ENCODE measurements at regions not wholly inside any gene's neighbourhood (a gene's known extent, or its start where the extent isn't known, plus 50 kb on each side); places are given as distances from the start of the nearest gene placed in this dataset.

- peaks cover 0 to 15% (median 0%) of the 10 kb centered on the region in 4 donors for H3K27me3 ChIP-seq
- no peak for DNase-seq
- H3K36me3 ChIP-seq: no peaks in the 10 kb centered on the region
- 51 to 57% methylated on average over 4 to 6 of the region's 6 CpGs for WGBS, 2 donors
- no peaks in the 10 kb centered on the region for H3K9me3 ChIP-seq
- no peaks in the 10 kb centered on the region for H3K4me1 ChIP-seq
- no peak for TF ChIP-seq CTCF (IDR thresholded peaks at IDR 0.05)
- no peak overlapping the region for H3K4me3 ChIP-seq
- no peak overlapping the region for H3K27ac ChIP-seq
- intact Hi-C loops (cut with DNase I): no loop called here
Measured at GRCh38 chr11:116467823-116468222, 305.0 kb downstream of the BUD13 start.

GRCh38 chr11:116466801-116467200 is 306.0 kb downstream of the BUD13 start:
- Histone ChIP-seq H3K27me3 (peaks cover 0 to 21% (median 0%) of the 10 kb centered on the region in 4 donors), H3K36me3 (no peaks in the 10 kb centered on the region), H3K27ac (no peak overlapping the region), H3K9me3 (no peaks in the 10 kb centered on the region), H3K4me1 (no peaks in the 10 kb centered on the region), H3K4me3 (no peak overlapping the region)
- DNase-seq: no peak
- 53 to 65% methylated on average over 4 to 6 of the region's 6 CpGs for WGBS, 2 donors
- TF ChIP-seq POLR2A (IDR thresholded peaks at IDR 0.05): no peak
- TF ChIP-seq CTCF (IDR thresholded peaks at IDR 0.05): no peak
- intact Hi-C loops (cut with DNase I): no loop called here

- peaks cover 0 to 27% (median 0%) of the 10 kb centered on the region in 4 donors for H3K27me3 ChIP-seq
- H3K4me1 ChIP-seq: no peaks in the 10 kb centered on the region
- no peak for DNase-seq
- TF ChIP-seq CTCF (IDR thresholded peaks at IDR 0.05) (no peak), POLR2A (IDR thresholded peaks at IDR 0.05) (no peak)
- no peaks in the 10 kb centered on the region for H3K9me3 ChIP-seq
- 75 to 85% methylated on average over 6 of the region's 6 CpGs for WGBS, 2 donors
- H3K36me3 ChIP-seq: no peaks in the 10 kb centered on the region
- no peak overlapping the region for H3K4me3 ChIP-seq
- H3K27ac ChIP-seq: no peak overlapping the region
- intact Hi-C loops (cut with DNase I): no loop called here
Measured at GRCh38 chr11:116466191-116466590, 306.6 kb downstream of the BUD13 start.

- Histone ChIP-seq H3K4me3 (no peak overlapping the region), H3K27me3 (peaks cover 0 to 31% (median 0%) of the 10 kb centered on the region in 4 donors), H3K9me3 (no peaks in the 10 kb centered on the region), H3K27ac (no peak overlapping the region), H3K36me3 (no peaks in the 10 kb centered on the region), H3K4me1 (no peaks in the 10 kb centered on the region)
- intact Hi-C loops (cut with DNase I): no loop called here
- DNase-seq: no peak
- no peak for TF ChIP-seq CTCF (IDR thresholded peaks at IDR 0.05)
- TF ChIP-seq POLR2A (IDR thresholded peaks at IDR 0.05): no peak
- 40 to 47% methylated on average over 4 of the region's 4 CpGs for WGBS, 2 donors
Measured at GRCh38 chr11:116465056-116465455, 307.7 kb downstream of the BUD13 start.

GRCh38 chr11:116461789-116462188 is 311.0 kb downstream of the BUD13 start:
- no peak for DNase-seq
- TF ChIP-seq CTCF (IDR thresholded peaks at IDR 0.05) (no peak), POLR2A (IDR thresholded peaks at IDR 0.05) (no peak)
- no peaks in the 10 kb centered on the region for H3K9me3 ChIP-seq

More at GRCh38 chr11:116461789-116462188, 311.0 kb downstream of the BUD13 start:
- intact Hi-C loops (cut with DNase I): no loop called here
- H3K27me3 ChIP-seq: peaks cover 0 to 26% (median 0%) of the 10 kb centered on the region in 4 donors
- 41 to 45% methylated on average over 2 of the region's 2 CpGs for WGBS, 2 donors
- H3K27ac ChIP-seq: no peak overlapping the region
- no peaks in the 10 kb centered on the region for H3K36me3 ChIP-seq
- no peaks in the 10 kb centered on the region for H3K4me1 ChIP-seq
- no peak overlapping the region for H3K4me3 ChIP-seq

All from esophagus squamous epithelium (tissue), 5 donors.